Stimulated activated CD4-positive, alpha-beta T cell treated with anti-CD3 and anti-CD28 coated beads, Interleukin-1b, Interleukin-23, amount 100 ng/mL, for 24 hours (primary cell): ENCODE measurements at regions not wholly inside any gene's neighbourhood (a gene's known extent, or its start where the extent isn't known, plus 50 kb on each side); places are given as distances from the start of the nearest gene placed in this dataset.

Source experiments
- DNase-seq, 4 experiments: peaks; one replicate each; pipeline ENCODE4 v3.0.0-alpha.2; 2020; ENCODE audit warnings: low read depth in 4 of 4, low spot score in 1 of 4

GRCh38 chr11:112582366-112582765, 321.7 kb upstream of the PLET1 start:
- DNase-seq: no peak

- DNase-seq: no peak
These were observed 322.7 kb upstream of the PLET1 start for GRCh38 chr11:112583261-112583893.

- no peak for DNase-seq
These were observed 324.0 kb upstream of the PLET1 start for GRCh38 chr11:112584672-112585071.

GRCh38 chr11:112587664-112588063, 327.0 kb upstream of the PLET1 start:
- no peak for DNase-seq

GRCh38 chr11:112588252-112588694, 327.6 kb upstream of the PLET1 start:
- peak; percentile 6 to 20 (median 12) for DNase-seq

- DNase-seq: no peak
These were observed 328.5 kb upstream of the PLET1 start for GRCh38 chr11:112589155-112589554.

GRCh38 chr11:112590764-112591163, 330.1 kb upstream of the PLET1 start:
- DNase-seq: no peak

- no peak for DNase-seq
These were observed 332.8 kb upstream of the PLET1 start for GRCh38 chr11:112593440-112593839.

- DNase-seq: no peak
These were observed 335.7 kb upstream of the PLET1 start for GRCh38 chr11:112596324-112596723.

- no peak for DNase-seq
These were observed 336.7 kb upstream of the PLET1 start for GRCh38 chr11:112597286-112597790.

GRCh38 chr11:112599265-112599664, 338.6 kb upstream of the PLET1 start:
- DNase-seq: no peak

- no peak for DNase-seq
These were observed 339.3 kb upstream of the PLET1 start for GRCh38 chr11:112599856-112600533.

- DNase-seq: no peak
These were observed 344.5 kb upstream of the PLET1 start for GRCh38 chr11:112605093-112605666.

GRCh38 chr11:112606656-112607055, 346.0 kb upstream of the PLET1 start:
- no peak for DNase-seq

GRCh38 chr11:112608509-112608908, 347.8 kb upstream of the PLET1 start:
- no peak for DNase-seq

GRCh38 chr11:112610494-112610893, 349.8 kb upstream of the PLET1 start:
- DNase-seq: no peak

GRCh38 chr11:112610996-112611750, 350.0 kb upstream of the NCAM1 start:
- DNase-seq: no peak

- DNase-seq: no peak
These were observed 349.4 kb upstream of the NCAM1 start for GRCh38 chr11:112611771-112612170.

GRCh38 chr11:112612250-112612849, 348.9 kb upstream of the NCAM1 start:
- no peak for DNase-seq

- no peak for DNase-seq
These were observed 347.9 kb upstream of the NCAM1 start for GRCh38 chr11:112613051-112613972.
